ENCODE measurements at regions not wholly inside any gene's neighbourhood (a gene's known extent, or its start where the extent isn't known, plus 50 kb on each side); places are given as distances from the start of the nearest gene placed in this dataset.

DNA sequence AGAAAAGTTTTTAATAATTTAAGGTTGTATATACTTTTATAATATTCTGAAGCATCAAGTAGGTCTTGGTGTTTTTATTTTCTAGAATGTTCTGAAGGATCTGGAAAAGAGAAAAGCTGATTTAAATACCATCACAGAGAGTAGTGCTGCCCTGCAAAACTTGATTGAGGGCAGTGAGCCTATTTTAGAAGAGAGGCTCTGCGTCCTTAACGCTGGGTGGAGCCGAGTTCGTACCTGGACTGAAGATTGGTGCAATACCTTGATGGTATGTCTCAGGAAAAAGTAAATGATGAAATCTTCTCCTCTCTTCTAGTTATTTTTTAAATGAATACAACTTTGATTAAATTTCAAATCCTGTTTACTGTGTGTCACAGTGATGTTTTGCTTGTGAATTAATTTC, 225.7 kb downstream of the UTRN start:
- TF ChIP-seq TAF1 (IDR thresholded peaks at IDR 0.05; ENCODE audit: low read depth) (no peak), CEBPB (IDR thresholded peaks at IDR 0.05) (no peak), YY1 (IDR thresholded peaks at IDR 0.05; ENCODE audit: low read depth) (no peak)
- TF ChIP-seq, protein P1, sequence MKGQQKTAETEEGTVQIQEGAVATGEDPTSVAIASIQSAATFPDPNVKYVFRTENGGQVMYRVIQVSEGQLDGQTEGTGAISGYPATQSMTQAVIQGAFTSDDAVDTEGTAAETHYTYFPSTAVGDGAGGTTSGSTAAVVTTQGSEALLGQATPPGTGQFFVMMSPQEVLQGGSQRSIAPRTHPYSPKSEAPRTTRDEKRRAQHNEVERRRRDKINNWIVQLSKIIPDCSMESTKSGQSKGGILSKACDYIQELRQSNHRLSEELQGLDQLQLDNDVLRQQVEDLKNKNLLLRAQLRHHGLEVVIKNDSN (IDR thresholded peaks at IDR 0.05) = no peak
- TF ChIP-seq, protein P2, sequence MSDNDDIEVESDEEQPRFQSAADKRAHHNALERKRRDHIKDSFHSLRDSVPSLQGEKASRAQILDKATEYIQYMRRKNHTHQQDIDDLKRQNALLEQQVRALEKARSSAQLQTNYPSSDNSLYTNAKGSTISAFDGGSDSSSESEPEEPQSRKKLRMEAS (IDR thresholded peaks at IDR 0.05) = no peak
